Astrocyte of the cerebellum (primary cell): ENCODE measurements at regions not wholly inside any gene's neighbourhood (a gene's known extent, or its start where the extent isn't known, plus 50 kb on each side); places are given as distances from the start of the nearest gene placed in this dataset.

Source experiments
- DNase-seq: peaks from one replicate; pipeline ENCODE4 v3.0.0-alpha.2; 2011; ENCODE audit warnings: low read depth
- H3K4me3 ChIP-seq: 2 replicates; pipeline ENCODE4 v1.5.1; 2011; ENCODE audit warnings: mild to moderate bottlenecking, low read depth, low read length, moderate library complexity
- in situ Hi-C: cut with HindIII; loops from 2 replicates; pipeline ENCODE4 v1.10.0; 2017; ENCODE audit warnings: low sequenced_read_pairs
- TF ChIP-seq, protein P1 (sequence below): IDR thresholded peaks from 2 replicates; pipeline ENCODE4 v1.5.1; 2012; ENCODE audit warnings: low read length, low read depth, moderate library complexity, mild to moderate bottlenecking; ENCODE audit errors: missing control alignments

DNA sequence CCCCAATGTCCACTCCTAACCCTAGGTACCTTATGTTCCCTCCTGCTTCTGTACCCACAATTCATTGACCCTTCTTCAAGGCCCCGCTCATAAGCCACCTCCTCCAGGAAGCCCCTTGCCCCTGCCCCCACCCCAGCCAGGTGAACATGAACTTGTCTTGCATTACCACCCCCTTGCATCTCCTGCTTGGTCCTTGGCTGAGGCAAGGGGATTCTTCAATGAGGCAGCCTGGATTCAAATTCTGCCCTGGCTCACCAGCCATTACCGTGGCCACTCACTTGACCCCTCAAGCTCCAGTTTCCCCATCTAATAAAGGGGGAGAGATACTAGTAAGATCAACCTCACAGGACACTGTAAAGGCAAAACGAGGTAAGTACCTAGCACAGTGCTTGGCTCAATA, 193.1 kb downstream of the DICER1 start:
- no peak overlapping the region for H3K4me3 ChIP-seq
- in situ Hi-C loops, result no loop called here
- no peak for DNase-seq
- TF ChIP-seq, protein P1, sequence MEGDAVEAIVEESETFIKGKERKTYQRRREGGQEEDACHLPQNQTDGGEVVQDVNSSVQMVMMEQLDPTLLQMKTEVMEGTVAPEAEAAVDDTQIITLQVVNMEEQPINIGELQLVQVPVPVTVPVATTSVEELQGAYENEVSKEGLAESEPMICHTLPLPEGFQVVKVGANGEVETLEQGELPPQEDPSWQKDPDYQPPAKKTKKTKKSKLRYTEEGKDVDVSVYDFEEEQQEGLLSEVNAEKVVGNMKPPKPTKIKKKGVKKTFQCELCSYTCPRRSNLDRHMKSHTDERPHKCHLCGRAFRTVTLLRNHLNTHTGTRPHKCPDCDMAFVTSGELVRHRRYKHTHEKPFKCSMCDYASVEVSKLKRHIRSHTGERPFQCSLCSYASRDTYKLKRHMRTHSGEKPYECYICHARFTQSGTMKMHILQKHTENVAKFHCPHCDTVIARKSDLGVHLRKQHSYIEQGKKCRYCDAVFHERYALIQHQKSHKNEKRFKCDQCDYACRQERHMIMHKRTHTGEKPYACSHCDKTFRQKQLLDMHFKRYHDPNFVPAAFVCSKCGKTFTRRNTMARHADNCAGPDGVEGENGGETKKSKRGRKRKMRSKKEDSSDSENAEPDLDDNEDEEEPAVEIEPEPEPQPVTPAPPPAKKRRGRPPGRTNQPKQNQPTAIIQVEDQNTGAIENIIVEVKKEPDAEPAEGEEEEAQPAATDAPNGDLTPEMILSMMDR, result no peak

DNA sequence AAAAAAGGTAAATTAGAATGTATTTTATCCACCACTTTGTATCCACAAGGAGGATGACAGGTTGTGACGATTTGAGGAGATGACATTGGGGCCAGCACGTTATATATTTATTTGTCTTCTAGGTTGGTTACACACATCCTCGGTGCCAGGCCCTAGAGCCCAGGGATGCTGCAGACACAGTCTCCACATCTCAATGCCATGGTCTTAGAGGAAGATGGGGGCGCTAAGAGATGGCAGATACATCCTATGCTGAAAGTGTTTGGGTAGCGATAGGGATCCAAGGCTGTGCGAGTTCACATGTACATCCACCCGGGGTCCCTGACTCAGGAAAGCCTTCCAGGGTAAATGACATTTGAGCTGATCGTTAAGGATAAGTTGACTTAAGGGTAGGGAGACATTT, 193.1 kb upstream of the GSC start:
- in situ Hi-C loops, result no loop called here
- TF ChIP-seq, protein P1, result no peak
- no peak for DNase-seq
- H3K4me3 ChIP-seq, result no peak overlapping the region

DNA sequence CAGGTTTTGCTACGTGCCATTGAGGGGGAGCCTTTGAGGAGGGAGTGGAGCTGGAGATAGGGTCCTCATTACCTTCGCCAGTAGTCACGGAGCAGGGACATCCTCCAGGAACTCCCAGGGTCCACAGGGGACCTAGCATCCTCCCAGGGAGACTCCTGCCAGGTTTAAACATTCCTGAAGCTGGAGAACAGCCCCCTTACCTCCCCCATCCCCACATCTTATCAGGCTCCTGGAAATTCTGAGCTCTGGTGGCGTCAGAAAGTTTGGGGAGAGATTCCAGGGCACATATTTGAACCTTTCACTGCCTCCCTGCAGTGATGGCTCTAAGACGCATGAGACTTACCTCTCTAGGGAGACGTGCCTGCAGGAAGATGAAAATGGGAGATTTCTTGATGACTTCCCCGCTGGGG, 192.3 kb upstream of the GSC start:
- no peak for DNase-seq
- no peak overlapping the region for H3K4me3 ChIP-seq
- in situ Hi-C loops, result no loop called here
- TF ChIP-seq, protein P1, result no peak

DNA sequence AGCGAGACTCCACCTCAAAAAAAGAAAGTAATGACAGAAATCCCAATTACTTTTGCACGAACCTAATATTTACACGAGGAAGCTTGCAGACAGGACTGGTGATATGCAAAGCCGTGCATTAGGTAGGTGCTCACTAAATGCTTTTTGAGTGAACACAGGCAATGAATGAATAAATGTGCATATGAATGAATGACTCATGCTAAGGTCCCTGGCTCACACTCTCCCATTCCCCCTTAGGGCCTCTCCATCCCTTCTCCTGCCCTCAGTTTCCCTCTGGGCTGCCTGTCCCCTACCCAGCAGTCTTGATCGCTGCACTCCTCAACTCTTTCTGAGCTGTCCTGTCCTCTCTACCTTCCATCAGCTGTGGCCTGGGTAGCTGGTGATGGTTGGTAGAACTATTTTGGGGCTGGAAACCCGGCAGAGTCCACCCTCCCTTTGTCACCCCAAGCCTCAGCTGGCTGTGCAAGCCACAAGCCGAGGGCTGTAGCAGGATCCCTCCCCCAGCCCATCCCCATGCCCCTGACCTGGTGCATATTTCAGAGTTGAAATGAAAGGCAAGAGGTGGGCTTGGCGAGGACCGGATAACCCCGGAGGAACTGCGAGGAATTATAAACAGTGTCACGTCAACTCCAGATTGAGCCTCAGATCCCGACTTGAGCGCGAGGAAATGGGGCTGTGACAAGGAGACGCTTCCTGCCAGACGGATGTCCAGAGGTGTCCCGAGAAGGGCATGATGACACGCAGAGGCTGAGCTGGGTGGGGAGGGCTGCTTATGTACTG, 191.7 kb upstream of the GSC start:
- H3K4me3 ChIP-seq, result no peak overlapping the region
- in situ Hi-C loops, result no loop called here
- no peak for DNase-seq
- TF ChIP-seq, protein P1, result no peak

DNA sequence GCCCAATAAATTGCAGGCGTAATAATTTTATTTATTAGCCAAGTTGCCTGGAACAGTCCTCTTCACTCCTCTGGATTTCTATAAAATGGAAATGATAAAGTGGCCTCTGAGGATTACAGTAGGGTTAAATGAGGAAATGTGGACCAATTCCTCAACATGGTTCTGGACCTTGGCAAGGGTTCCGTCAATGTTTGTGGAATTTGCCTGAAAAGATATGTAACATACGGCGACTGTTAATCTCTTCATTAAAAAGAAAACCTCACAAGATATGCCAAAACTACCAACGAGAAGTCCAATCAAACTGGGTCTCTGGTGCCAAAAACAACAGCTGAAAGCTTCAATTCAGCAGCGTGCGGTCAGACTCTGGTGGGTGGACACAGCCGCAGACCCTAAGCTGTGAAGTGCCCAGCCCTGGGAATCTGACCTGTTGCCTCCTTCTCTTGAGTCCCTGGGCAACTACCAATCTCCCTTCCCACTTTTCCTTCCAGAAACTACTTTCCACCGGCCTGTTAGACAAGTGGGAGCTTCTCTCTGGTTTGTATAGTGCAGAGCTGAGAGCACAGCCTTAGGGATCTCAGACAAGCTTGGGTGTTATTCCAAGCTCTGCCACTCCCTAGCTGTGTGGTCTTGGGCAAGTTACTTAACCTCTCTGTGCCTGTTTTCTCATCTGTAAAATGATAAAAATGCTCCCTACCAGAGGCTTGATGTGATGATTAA, 190.5 kb upstream of the GSC start:
- DNase-seq, result no peak
- no peak overlapping the region for H3K4me3 ChIP-seq
- in situ Hi-C loops, result no loop called here
- TF ChIP-seq, protein P1, result no peak

DNA sequence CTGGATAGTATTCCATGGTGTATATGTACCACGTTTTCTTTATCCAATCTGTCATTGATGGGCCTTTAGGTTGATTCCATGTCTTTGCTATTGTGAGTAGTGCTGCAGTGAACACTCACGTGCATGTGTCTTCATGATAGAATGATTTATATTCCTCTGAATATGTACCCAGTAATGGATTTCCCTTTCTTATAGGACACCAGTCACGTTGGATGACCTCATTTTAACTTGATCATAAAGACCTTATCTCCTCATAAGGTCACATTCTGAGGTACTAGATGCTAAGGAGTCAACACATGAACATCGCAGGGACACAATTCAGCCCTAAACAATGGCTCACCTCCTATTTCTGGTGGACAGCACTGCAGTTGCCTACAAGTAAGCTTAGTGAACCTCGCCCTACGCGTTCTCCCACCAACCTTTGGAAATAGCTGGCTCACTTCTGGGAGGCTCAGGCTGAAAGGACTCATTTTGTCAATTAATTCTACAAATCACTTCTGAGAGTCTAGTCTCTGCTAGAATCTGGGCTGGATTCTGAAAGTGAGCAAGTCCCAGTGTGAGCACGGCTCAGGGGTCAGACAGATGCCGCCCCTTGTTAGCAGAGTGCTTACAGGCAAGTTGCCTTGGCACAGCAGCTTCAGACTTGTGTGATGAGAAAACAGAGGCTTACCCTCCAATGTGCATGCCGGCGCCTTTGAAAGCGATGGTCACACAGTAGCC, 183.8 kb upstream of the GSC start:
- no peak for DNase-seq
- in situ Hi-C loops, result no loop called here
- TF ChIP-seq, protein P1, result no peak
- no peak overlapping the region for H3K4me3 ChIP-seq
